A549 (cell line): ENCODE measurements at regions not wholly inside any gene's neighbourhood (a gene's known extent, or its start where the extent isn't known, plus 50 kb on each side); places are given as distances from the start of the nearest gene placed in this dataset.

Experiments
- CEBPB ChIP-seq, 2 experiments: fragments of >200 bp in 1 of 2; sonication (Bioruptor Twin) in 1 of 2; formaldehyde crosslinking in 1 of 2; IDR thresholded peaks; 2 replicates each; pipeline ENCODE4 v1.6.1; 2012 to 2016
- CTCF ChIP-seq: fragments of >200 bp; sonication (Bioruptor Twin); formaldehyde crosslinking; IDR thresholded peaks from 3 replicates; pipeline ENCODE4 v1.5.1; 2016
- EP300 ChIP-seq, 2 experiments: fragments of >200 bp; sonication (Bioruptor Twin); formaldehyde crosslinking; IDR thresholded peaks; 2 replicates in 1 of 2; 3 replicates in 1 of 2; pipeline ENCODE4 v1.6.1; 2016 to 2017
- HMGXB4 ChIP-seq: fragments of 250-450 bp; sonication (Bioruptor Pico); IDR thresholded peaks from 2 replicates; pipeline ENCODE4 v1.5.0; 2021; ENCODE audit warnings: mild to moderate bottlenecking, moderate library complexity, borderline replicate concordance
- JUN ChIP-seq, 2 experiments: fragments of >200 bp; sonication (Bioruptor Twin); formaldehyde crosslinking; IDR thresholded peaks; 2 replicates in 1 of 2; 3 replicates in 1 of 2; pipeline ENCODE4 v1.6.1; 2016 to 2017
- MAX ChIP-seq: IDR thresholded peaks from 2 replicates; pipeline ENCODE4 v1.6.1; 2012
- NFE2L2 ChIP-seq: fragments of 150-350 bp; conservative IDR thresholded peaks from 2 replicates; pipeline ENCODE4 v1.6.1; 2014; ENCODE audit warnings: low read length
- POLR2A ChIP-seq: IDR thresholded peaks from 2 replicates; pipeline ENCODE4 v1.6.1; 2012; ENCODE audit warnings: mild to moderate bottlenecking, low read length
- RAD21 ChIP-seq, 2 experiments: fragments of >200 bp in 1 of 2; sonication (Bioruptor Twin) in 1 of 2; formaldehyde crosslinking in 1 of 2; IDR thresholded peaks in 1 of 2; conservative IDR thresholded peaks in 1 of 2; 2 replicates in 1 of 2; 3 replicates in 1 of 2; pipeline ENCODE4 v1.6.1; 2012 to 2018; ENCODE audit warnings: inconsistent platforms in 1 of 2
- REST ChIP-seq: fragments of 200-600 bp; sonication (generic); IDR thresholded peaks from 2 replicates; pipeline ENCODE4 v1.6.1; 2016; ENCODE audit warnings: antibody characterized with exemption, mild to moderate bottlenecking, moderate library complexity
- SMC3 ChIP-seq: fragments of >200 bp; sonication (Bioruptor Twin); formaldehyde crosslinking; IDR thresholded peaks from 3 replicates; pipeline ENCODE4 v1.6.1; 2018; ENCODE audit warnings: inconsistent platforms

GRCh38 chr12:28650906-28651305 is 460.6 kb downstream of the CCDC91 start:
- no peak for TF ChIP-seq MAX
- TF ChIP-seq CTCF: no peak
- no peak for TF ChIP-seq NFE2L2
- TF ChIP-seq CEBPB (IDR thresholded peaks at IDR 0.05): no peak
- TF ChIP-seq POLR2A: no peak
- no peak for TF ChIP-seq RAD21 (conservative IDR thresholded peaks at IDR 0.05 in 1 of 2, IDR thresholded peaks at IDR 0.05 in 1 of 2)
- no peak for TF ChIP-seq JUN (IDR thresholded peaks at IDR 0.05)
- TF ChIP-seq REST: no peak
- TF ChIP-seq EP300 (IDR thresholded peaks at IDR 0.05): no peak
- no peak for TF ChIP-seq SMC3
- no peak for TF ChIP-seq HMGXB4 (CRISPR knock-in tag)
